EL (cell line): ENCODE measurements at regions not wholly inside any gene's neighbourhood (a gene's known extent, or its start where the extent isn't known, plus 50 kb on each side); places are given as distances from the start of the nearest gene placed in this dataset.
A peak's percentile ranks its signal among the peaks of the same experiment; 100 is the strongest.
"Not testable (repeated sequence)": the region's sequence is repeated elsewhere in the genome, so short reads cannot be mapped to it uniquely, and the experiment has no call there.

Experiments
- DNase-seq: peaks from one replicate; pipeline ENCODE4 v3.0.0-alpha.2; 2016

DNA sequence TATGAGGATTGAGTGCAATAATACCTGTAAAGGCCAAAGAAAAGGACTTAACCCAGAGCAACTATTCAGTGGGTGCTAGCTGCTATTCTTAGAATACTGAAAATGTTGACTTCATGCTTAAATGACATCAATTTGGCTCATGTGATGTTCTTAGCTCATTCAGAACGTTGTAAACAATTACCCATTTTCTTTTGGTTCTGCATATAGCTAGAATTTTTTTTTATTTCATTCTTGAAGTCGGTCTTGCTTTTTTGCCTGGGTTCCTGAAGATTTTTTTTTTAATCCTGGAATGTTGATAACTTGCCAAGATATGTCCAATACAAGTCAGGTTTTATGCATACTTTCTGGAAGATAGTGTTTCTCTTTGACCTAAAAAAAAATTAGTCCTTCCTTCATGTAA lies 772.0 kb downstream of the LTN1 start:
- DNase-seq: peak; percentile 8

GRCh38 chr21:28216976-28217523 lies 775.6 kb downstream of the LTN1 start:
- no peak for DNase-seq

GRCh38 chr21:28215214-28215954 lies 777.3 kb downstream of the LTN1 start:
- DNase-seq: peak; percentile 93

- DNase-seq: no peak
Observed at GRCh38 chr21:28214786-28215185, 777.9 kb downstream of the LTN1 start.

DNA sequence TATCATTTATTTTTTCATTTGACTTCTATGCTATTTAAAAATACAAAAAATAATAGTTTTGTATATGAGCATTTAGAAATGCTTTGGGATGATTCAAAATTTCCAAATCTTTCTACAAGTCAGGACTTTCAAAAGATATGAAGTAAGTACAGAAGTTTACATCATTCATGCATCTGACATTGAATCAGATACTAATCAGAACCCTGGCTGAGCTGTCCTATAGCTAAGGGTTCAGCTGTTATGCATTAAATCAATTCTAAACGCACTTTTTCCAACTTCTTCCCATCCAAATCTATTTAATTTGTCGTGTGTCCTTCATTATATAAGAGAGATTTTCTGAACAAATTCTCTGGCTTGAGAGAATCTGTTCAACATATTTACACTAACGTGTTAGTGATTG lies 779.4 kb downstream of the LTN1 start:
- no peak for DNase-seq

DNA sequence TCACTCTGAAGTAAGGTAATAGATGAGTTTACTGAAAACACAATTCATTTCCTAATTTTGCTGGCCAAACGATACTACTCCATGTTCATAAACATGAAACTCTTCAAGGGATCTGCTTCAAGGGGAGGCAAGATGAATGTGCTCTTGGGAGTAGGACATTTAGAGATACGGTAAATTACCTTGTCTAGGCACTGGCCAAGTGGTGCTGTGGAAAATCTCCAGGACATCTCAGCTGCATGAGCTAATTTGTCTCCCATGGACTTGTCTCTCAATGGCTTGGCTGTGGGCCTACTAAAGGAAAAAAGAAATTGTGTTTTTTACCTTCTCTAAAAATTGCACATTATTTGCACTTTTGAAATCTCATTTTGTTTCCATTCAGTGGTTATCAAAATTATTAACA lies 780.6 kb downstream of the LTN1 start:
- DNase-seq: no peak

DNA sequence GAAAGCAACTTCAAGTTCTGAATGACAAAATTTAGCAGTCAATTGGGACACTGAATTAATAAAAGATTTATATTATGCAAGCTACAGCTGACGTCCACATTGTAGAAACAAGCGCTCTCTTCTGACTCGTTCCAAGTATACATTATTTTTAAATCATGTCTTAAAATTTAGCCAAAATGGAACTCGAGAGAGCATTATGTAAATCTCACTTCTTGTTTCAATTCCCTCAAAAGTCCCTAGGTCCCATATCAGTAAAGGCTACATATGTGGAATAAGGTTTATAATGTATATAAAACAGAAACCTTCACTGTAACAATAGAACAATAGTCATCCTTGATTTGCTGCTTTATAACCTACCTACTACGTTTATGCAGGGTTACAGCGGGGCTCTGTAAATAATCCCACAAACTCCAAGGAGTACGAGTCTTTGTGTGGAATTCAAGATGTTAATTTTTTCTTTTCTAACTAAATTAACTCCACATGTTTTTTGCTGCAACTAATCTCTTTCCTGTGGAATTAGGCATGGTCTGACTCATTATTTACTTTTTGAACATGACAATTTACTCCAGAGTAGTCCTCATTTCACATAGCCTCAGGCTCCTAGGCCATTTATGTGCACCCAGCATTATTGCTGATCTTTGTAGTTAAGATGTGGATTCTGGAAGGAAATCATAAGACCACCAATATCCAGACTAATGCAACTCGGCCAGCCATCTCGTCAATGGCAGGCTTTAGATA lies 785.1 kb downstream of the LTN1 start:
- peak; percentile 89 for DNase-seq

- no peak for DNase-seq
Observed at GRCh38 chr21:28200726-28201125, 792.0 kb downstream of the LTN1 start.

DNA sequence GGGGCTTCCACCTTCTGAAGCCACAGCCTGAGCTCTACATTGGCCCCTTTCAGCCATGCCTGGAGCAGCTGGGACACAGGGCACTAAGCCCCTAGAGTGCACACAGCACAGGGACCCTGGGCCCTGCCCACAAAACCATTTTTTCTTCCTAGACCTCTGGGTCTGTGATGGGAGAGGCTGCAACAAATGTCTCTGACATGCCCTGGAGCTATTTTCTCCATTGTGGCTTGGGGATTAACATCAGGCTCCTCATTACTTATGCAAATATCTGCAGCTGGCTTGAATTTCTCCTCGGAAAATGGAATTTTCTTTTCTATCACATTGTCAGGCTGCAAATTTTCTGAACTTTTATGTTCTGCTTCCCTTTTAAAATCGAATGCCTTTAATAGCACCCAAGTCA lies 795.7 kb downstream of the LTN1 start:
- no peak for DNase-seq

DNA sequence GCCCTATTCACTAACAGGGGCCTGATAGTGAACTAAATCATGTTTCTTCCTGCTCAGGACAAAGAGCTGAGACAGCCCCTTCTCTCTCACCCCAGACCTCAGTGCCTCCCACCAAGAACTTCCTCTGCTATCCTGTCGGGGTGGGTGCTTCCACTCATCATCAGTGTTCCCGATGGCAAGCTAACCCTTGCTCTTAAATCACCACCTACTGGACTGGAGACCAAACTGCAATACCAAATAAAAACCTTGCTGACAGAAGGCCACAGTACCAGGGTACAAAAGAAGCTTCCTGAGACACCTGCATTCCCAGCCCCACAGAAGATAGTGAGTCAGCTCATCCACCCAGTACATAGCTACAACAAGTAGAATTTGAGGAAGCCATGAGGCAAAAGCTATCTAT lies 799.5 kb downstream of the LTN1 start:
- no peak for DNase-seq

- DNase-seq: no peak
Observed at GRCh38 chr21:28186604-28187003, 806.1 kb downstream of the LTN1 start.

DNA sequence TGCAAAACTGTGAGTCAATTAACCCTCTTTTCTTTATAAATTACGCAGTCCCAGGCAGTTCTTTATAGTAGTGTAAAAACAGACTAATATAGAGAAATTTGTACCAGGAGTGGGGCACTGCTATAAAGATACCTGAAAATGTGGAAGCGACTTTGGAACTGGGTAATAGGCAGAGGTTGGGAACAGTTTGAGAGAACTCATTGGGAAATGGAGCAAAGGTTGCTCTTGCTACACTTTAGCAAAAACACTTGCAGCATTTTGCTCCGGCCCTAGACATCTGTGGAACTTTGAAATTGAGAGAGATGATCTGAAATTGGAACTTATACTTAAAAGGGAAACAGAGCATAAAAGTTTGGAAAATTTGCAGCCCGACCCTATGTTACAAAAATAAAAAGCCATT lies 810.9 kb downstream of the LTN1 start:
- DNase-seq: no peak

DNA sequence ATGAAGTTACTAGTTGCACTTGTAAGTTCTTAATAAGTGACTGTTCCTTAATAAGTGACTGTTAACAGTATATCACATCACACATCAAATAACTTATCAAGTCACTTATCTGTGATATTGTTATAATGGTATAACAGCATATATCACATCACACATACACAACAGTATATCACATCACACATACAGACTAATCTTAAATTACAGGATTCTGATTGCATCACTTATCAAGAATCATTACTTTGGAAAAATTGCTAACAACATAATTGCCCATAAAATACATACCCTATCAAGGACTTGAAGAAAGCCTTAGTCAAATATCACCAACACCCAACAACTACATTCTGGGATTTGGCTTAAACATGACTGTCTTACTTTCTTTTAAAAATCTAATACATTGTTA lies 813.5 kb downstream of the LTN1 start:
- no peak for DNase-seq

DNA sequence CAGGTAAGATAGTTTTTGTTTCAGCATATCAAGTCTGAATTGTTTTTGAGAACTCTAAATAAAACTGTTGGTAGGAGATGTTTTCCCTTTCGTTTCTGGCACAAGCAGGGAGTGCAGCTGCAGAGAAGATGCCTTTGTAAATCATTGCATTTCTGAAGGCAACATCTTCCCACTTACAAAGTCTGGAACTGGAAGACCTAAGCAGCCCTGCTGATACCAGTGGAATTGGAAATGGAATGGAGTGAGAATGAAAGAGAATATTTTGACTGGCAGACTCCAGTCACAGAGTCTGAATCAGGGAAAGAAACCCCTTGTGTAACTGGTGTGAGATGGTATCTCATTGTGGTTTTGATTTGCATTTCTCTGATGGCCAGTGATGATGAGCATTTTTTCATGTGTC lies 815.6 kb downstream of the LTN1 start:
- DNase-seq: peak; percentile 1

DNA sequence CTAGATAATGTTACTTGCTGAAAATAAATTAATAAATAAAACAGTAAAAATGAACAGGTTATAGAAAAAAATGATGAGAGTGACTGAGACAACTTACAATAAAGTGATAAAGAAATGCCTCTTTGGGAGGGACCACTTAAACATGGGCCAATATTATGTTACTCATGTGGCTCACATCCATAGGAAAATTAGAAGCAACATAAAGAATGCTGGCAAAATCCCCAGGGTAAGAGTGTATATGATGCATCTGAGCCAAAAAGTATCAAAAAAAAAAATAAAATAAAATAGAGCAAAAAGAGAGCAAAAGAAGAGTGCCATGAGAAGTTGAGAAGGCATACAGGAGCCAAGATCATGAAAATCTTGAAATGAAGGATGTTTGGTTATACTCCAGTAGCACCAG lies 818.0 kb downstream of the LTN1 start:
- no peak for DNase-seq

- DNase-seq: no peak
Observed at GRCh38 chr21:28174006-28174405, 818.7 kb downstream of the LTN1 start.

GRCh38 chr21:28172376-28172775 lies 820.3 kb downstream of the LTN1 start:
- no peak for DNase-seq

DNA sequence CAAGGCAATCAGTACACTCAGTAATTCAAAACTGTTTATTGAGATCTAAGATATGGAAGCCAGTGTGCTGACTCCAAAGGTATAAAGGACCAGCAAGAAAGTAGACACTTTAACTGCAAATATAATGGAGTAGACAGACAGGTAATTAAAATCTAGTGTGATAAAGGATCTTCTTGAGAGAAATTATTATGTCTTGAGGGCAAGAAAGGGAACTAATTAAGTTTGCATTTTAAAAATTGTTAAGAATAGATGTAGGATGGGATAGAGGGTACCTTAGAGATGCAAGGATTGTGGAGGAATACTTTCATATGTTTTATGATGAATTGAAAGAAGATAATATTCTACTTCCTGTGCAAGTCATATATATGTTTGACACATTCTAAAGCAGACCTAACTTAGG lies 825.3 kb downstream of the LTN1 start:
- no peak for DNase-seq

DNA sequence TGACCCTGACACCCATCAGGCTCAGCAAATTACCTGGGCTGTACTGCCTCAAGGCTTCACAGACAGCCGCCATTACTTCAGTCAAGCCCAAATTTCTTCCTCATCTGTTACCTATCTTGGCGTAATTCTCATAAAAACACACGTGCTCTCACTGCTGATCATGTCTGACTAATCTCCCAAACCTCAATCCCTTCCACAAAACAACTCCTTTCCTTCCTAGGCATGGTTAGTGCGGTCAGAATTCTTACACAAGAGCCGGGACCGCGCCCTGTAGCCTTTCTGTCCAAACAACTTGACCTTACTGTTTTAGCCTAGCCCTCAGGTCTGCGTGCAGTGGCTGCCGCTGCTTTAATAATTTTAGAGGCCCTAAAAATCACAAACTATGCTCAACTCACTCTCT lies 828.2 kb downstream of the LTN1 start:
- DNase-seq: not testable (repeated sequence)

- DNase-seq: not testable (repeated sequence)
Observed at GRCh38 chr21:28162052-28162451, 830.6 kb downstream of the LTN1 start.

DNA sequence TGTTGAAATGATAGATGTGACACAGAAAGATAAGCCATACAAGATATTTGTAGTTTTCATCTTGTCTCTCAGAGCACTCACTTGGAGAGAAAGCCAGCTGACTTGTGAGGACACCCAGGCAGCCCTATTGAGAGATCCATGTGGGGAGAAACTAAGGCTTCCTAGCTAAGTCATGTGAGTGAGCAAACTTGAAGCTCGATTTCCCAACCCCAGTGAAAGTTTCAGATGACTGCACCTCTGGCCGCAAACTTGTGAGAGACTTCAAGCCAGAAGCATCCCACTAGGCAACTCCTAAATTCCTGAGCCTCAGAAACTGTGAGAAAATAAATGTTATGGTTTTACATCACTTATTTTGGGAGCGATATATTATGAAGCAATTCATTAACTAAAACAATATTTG lies 832.3 kb downstream of the LTN1 start:
- DNase-seq: no peak

DNA sequence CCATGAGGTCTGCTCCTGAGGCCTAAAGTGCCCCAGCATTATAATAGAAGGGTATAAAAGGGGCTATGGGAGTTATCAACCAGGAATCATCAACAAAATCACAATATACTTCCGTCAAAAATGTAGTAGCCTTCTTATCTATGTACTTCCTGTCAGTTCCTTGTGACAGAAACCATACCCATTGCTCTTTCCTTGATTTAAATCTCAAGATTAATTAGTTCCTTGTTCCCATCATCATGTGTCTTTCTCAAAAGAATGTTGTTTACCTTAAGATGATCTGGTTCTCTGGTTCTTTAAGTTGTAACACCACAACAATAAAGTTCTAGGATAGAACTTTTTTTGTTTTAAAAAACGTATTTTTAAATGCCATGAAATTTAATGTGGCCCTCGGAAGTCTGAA lies 833.3 kb downstream of the LTN1 start:
- DNase-seq: no peak

DNA sequence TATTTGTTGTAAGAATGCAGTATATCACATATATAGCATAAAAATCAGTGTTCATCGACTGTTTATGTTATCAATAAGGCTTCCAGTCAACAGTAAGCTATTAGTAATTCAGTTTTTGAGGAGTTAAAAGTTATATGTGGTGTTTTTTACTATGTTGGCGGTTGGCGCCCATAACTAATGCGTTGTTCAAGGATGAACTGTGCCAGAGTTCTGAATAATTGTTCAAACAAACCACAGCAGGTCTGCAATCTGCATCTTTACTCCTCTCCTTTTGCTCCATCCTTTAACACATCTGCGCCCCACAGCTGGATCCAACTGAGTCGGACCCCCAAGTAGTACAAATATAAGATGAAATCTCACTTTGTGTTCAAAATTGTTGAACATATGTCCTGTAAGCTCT lies 836.1 kb downstream of the LTN1 start:
- DNase-seq: no peak

DNA sequence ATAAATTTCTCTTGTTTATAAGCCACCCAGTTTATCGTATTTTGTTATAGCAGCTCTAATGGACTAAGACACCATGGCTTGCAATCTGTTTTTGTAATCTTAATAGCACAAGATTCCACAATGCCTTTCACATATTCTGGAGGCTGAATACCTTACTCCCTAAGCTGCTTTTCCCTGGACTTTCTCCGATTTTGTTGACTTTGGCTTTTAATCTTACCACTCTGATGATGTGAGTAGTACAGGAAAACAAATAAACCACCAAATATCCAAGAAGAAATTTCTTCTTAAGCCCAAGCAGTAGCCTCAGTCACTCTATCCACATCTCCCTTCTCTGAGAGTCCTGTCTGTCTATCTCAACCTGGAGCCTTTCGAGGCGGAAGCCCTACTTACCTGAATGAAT lies 838.6 kb downstream of the LTN1 start:
- no peak for DNase-seq
